ENCODE measurements at regions not wholly inside any gene's neighbourhood (a gene's known extent, or its start where the extent isn't known, plus 50 kb on each side); places are given as distances from the start of the nearest gene placed in this dataset.

DNA sequence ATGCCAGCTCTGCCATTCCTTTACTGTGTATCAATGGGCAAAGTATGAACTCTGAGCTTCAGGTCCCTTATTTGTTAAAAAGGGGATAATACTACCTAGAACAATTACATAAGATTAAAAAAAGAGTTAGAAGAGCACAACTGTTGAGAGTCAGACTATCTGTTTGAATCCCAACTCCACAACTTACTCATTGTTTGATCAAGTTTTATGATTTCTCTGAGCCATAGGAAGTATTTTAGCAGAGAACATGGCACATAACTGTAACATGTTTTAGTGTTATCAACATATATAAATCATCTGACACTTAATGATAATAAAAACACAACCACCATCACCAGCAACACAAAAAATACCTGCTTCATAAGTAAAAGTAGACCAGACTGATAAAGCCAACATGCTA, 421.3 kb downstream of the ZFHX3 start:
- TF ChIP-seq, protein P1, sequence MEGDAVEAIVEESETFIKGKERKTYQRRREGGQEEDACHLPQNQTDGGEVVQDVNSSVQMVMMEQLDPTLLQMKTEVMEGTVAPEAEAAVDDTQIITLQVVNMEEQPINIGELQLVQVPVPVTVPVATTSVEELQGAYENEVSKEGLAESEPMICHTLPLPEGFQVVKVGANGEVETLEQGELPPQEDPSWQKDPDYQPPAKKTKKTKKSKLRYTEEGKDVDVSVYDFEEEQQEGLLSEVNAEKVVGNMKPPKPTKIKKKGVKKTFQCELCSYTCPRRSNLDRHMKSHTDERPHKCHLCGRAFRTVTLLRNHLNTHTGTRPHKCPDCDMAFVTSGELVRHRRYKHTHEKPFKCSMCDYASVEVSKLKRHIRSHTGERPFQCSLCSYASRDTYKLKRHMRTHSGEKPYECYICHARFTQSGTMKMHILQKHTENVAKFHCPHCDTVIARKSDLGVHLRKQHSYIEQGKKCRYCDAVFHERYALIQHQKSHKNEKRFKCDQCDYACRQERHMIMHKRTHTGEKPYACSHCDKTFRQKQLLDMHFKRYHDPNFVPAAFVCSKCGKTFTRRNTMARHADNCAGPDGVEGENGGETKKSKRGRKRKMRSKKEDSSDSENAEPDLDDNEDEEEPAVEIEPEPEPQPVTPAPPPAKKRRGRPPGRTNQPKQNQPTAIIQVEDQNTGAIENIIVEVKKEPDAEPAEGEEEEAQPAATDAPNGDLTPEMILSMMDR (IDR thresholded peaks at IDR 0.05 in 4 of 5, conservative IDR thresholded peaks at IDR 0.05 in 1 of 5): no peak
- TF ChIP-seq POLR2A (IDR thresholded peaks at IDR 0.05): no peak
